Natural killer cell (primary cell): ENCODE measurements at regions not wholly inside any gene's neighbourhood (a gene's known extent, or its start where the extent isn't known, plus 50 kb on each side); places are given as distances from the start of the nearest gene placed in this dataset.

ENCODE experiments used
- ATAC-seq, 3 donors: fragments of 150-1000 bp in 2 of 3; fragments of 200-7000 bp in 1 of 3; cut with Tn5 transposase; 1 replicate in 1 of 3; 2 replicates in 2 of 3; pipeline ENCODE4 v1.10.0; 2021; ENCODE audit warnings: mild to moderate bottlenecking in 2 of 3, moderate library complexity in 2 of 3
- DNase-seq, 2 donors: peaks; one replicate each; pipeline versions ENCODE4 v3.0.0 to v3.0.0-alpha.2; 2013 to 2021; ENCODE audit warnings: mixed read lengths in 1 of 2
- H3K27ac ChIP-seq: one replicate; pipeline ENCODE4 v1.5.1; 2013; ENCODE audit warnings: mild to moderate bottlenecking, low read length
- H3K27me3 ChIP-seq: one replicate; pipeline ENCODE4 v1.6.1; 2013; ENCODE audit warnings: low read length; ENCODE audit not compliant: control insufficient read depth, insufficient read depth
- H3K36me3 ChIP-seq: one replicate; pipeline ENCODE4 v1.6.1; 2013; ENCODE audit warnings: low read length; ENCODE audit not compliant: control insufficient read depth, insufficient read depth
- H3K4me1 ChIP-seq: one replicate; pipeline ENCODE4 v1.6.1; 2013; ENCODE audit warnings: low read length; ENCODE audit not compliant: control insufficient read depth, insufficient read depth
- H3K4me3 ChIP-seq: one replicate; pipeline ENCODE4 v1.5.1; 2013; ENCODE audit warnings: low read length
- H3K9me3 ChIP-seq: one replicate; pipeline ENCODE4 v1.6.1; 2013; ENCODE audit warnings: low read length; ENCODE audit not compliant: control insufficient read depth, insufficient read depth
- H3K27ac Mint-ChIP-seq, 2 donors: one replicate each; pipeline ENCODE4 v1.8.0; 2022; ENCODE audit warnings: mild to moderate bottlenecking in 2 of 2, mixed read lengths in 2 of 2, moderate library complexity in 1 of 2
- H3K27me3 Mint-ChIP-seq, 2 donors: one replicate each; pipeline ENCODE4 v1.8.0; 2022; ENCODE audit warnings: low read depth in 2 of 2, mixed read lengths in 2 of 2
- H3K36me3 Mint-ChIP-seq: one replicate; pipeline ENCODE4 v1.8.0; 2022; ENCODE audit warnings: mixed read lengths
- H3K4me1 Mint-ChIP-seq, 2 donors: one replicate each; pipeline ENCODE4 v1.8.0; 2022; ENCODE audit warnings: mixed read lengths in 2 of 2
- H3K4me3 Mint-ChIP-seq: one replicate; pipeline ENCODE4 v1.8.0; 2022; ENCODE audit warnings: mild to moderate bottlenecking, moderate library complexity, mixed read lengths
- H3K9me3 Mint-ChIP-seq, 2 donors: one replicate each; pipeline ENCODE4 v1.8.0; 2022; ENCODE audit warnings: mixed read lengths in 2 of 2
- whole genome bisulfite sequencing: methylation state at CpG from one replicate; pipeline ENCODE4 v1.1.7; 2013; ENCODE audit warnings: missing lambda C conversion rate; ENCODE audit not compliant: insufficient coverage; 5-methylcytosine and 5-hydroxymethylcytosine counted together
- intact Hi-C: fragments of 100-400 bp; cut with micrococcal nuclease; formaldehyde crosslinking; loops from one replicate; pipeline ENCODE4 v1.14.2; 2022
- TF ChIP-seq, protein P1 (sequence below): fragments of 200-600 bp; IDR thresholded peaks from one replicate; pipeline ENCODE4 v1.8.0; 2022; ENCODE audit warnings: antibody characterized with exemption

DNA sequence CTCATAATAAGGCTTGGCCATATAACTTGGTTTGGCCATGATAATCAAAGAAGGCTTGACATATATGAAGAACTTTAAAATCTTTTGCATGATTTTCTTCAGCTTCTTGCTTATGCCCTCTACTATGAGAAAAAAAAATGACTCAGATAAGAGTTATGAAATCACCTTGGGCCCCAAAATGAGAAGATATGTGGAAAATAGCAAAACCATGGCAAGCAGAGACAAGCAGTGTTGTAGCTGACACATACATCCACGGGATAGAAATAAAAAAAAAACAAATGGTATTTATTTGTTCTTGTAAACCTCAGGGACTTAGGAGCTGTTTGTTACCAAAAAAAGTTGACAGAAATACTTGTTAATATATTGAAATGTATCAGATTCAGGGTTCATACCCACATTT lies 614.8 kb upstream of the BCHE start:
- TF ChIP-seq, protein P1, sequence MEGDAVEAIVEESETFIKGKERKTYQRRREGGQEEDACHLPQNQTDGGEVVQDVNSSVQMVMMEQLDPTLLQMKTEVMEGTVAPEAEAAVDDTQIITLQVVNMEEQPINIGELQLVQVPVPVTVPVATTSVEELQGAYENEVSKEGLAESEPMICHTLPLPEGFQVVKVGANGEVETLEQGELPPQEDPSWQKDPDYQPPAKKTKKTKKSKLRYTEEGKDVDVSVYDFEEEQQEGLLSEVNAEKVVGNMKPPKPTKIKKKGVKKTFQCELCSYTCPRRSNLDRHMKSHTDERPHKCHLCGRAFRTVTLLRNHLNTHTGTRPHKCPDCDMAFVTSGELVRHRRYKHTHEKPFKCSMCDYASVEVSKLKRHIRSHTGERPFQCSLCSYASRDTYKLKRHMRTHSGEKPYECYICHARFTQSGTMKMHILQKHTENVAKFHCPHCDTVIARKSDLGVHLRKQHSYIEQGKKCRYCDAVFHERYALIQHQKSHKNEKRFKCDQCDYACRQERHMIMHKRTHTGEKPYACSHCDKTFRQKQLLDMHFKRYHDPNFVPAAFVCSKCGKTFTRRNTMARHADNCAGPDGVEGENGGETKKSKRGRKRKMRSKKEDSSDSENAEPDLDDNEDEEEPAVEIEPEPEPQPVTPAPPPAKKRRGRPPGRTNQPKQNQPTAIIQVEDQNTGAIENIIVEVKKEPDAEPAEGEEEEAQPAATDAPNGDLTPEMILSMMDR: no peak
- 85% methylated on average over 1 of the region's 1 CpG for WGBS

DNA sequence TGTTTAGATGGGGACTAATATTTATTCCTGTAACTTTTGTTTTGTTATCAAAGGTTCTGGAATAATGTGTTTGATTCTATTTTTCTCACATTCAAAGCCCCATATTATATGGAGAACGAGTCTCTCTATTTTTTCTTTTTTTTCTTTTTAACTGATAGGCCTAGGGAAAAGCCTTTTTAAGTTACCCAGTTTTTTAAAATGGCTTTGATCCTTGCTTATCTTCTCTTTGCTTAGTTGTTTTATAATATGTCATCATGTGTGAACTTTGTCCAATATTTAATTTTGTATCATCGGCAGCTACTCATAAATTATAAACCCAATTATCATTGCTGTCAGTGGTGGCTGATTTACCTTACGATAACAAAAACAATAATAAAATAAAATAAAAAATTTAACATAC lies 610.3 kb upstream of the BCHE start:
- H3K4me3 Mint-ChIP-seq: no peak overlapping the region
- ATAC-seq: no peak
- H3K9me3 Mint-ChIP-seq: peaks cover 4 to 11% of the 10 kb centered on the region in 2 donors
- Histone ChIP-seq H3K9me3 (peaks cover 2% of the 10 kb centered on the region), H3K4me3 (no peak overlapping the region), H3K4me1 (no peaks in the 10 kb centered on the region), H3K27me3 (no peaks in the 10 kb centered on the region), H3K27ac (no peak overlapping the region), H3K36me3 (no peaks in the 10 kb centered on the region)
- no peak overlapping the region for H3K27ac Mint-ChIP-seq
- H3K27me3 Mint-ChIP-seq: no peaks in the 10 kb centered on the region
- TF ChIP-seq, protein P1: no peak
- WGBS: no CpG with 5 or more reads among the region's 3 CpGs
- intact Hi-C loops: no loop called here
- H3K4me1 Mint-ChIP-seq: no peaks in the 10 kb centered on the region
- no peaks in the 10 kb centered on the region for H3K36me3 Mint-ChIP-seq
- DNase-seq: no peak

More for the DNA sequence above, 614.8 kb upstream of the BCHE start:
- Mint-ChIP-seq H3K9me3 (peaks cover 11 to 15% of the 10 kb centered on the region in 2 donors), H3K27me3 (no peaks in the 10 kb centered on the region), H3K4me3 (no peak overlapping the region), H3K36me3 (no peaks in the 10 kb centered on the region), H3K27ac (no peak overlapping the region), H3K4me1 (no peaks in the 10 kb centered on the region)
- ATAC-seq (no peak), DNase-seq (no peak)
- H3K27me3 ChIP-seq: no peaks in the 10 kb centered on the region
- H3K4me3 ChIP-seq: no peak overlapping the region
- intact Hi-C loops: no loop called here
- H3K9me3 ChIP-seq: no peaks in the 10 kb centered on the region
- no peaks in the 10 kb centered on the region for H3K36me3 ChIP-seq
- no peak overlapping the region for H3K27ac ChIP-seq
- H3K4me1 ChIP-seq: no peaks in the 10 kb centered on the region

GRCh38 chr3:166446986-166447385 lies 609.8 kb upstream of the BCHE start:
- no peak for DNase-seq
- Mint-ChIP-seq H3K27me3 (no peaks in the 10 kb centered on the region), H3K9me3 (peaks cover 8 to 16% of the 10 kb centered on the region in 2 donors), H3K36me3 (no peaks in the 10 kb centered on the region), H3K4me1 (no peaks in the 10 kb centered on the region), H3K27ac (no peak overlapping the region), H3K4me3 (no peak overlapping the region)
- 85% methylated on average over 3 of the region's 3 CpGs for WGBS
- ATAC-seq: no peak
- H3K27me3 ChIP-seq: no peaks in the 10 kb centered on the region
- TF ChIP-seq, protein P1: no peak
- H3K27ac ChIP-seq: no peak overlapping the region
- H3K4me1 ChIP-seq: no peaks in the 10 kb centered on the region
- no peak overlapping the region for H3K4me3 ChIP-seq
- no peaks in the 10 kb centered on the region for H3K36me3 ChIP-seq
- peaks cover 2% of the 10 kb centered on the region for H3K9me3 ChIP-seq
- intact Hi-C loops: no loop called here

DNA sequence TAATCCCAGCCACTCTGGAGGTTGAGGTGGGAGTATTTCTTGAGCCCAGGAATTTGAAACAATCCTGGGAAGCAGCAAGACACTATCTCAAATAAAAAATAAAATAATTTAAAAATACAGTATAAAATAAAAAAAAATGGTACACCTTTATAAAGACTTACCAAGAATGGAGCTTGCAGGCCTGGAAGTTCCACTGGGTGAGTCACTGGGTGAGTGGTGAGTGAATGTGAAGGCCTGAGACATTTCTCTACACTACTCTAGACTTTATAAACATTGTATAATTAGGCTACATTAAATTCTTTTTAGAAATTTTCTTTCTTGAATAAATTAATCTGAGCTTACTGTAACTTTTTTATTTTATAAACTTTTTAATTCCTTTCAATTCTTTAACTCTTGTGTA lies 609.1 kb upstream of the BCHE start:
- H3K27ac Mint-ChIP-seq: no peak overlapping the region
- no peak for DNase-seq
- H3K4me3 Mint-ChIP-seq: no peak overlapping the region

More for the DNA sequence above, 609.1 kb upstream of the BCHE start:
- intact Hi-C loops: no loop called here
- H3K4me1 ChIP-seq: no peaks in the 10 kb centered on the region
- peaks cover 2% of the 10 kb centered on the region for H3K9me3 ChIP-seq
- no peaks in the 10 kb centered on the region for H3K27me3 ChIP-seq
- Mint-ChIP-seq H3K36me3 (no peaks in the 10 kb centered on the region), H3K27me3 (no peaks in the 10 kb centered on the region), H3K4me1 (no peaks in the 10 kb centered on the region), H3K9me3 (peaks cover 7 to 14% of the 10 kb centered on the region in 2 donors)
- H3K4me3 ChIP-seq: no peak overlapping the region
- no peaks in the 10 kb centered on the region for H3K36me3 ChIP-seq
- H3K27ac ChIP-seq: no peak overlapping the region
- TF ChIP-seq, protein P1: no peak
- ATAC-seq: no peak
